ENCODE measurements at regions not wholly inside any gene's neighbourhood (a gene's known extent, or its start where the extent isn't known, plus 50 kb on each side); places are given as distances from the start of the nearest gene placed in this dataset.
"Not testable (repeated sequence)": the region's sequence is repeated elsewhere in the genome, so short reads cannot be mapped to it uniquely, and the experiment has no call there.

- no peak for DNase-seq
Observed at GRCh38 chrX:35416782-35417181, 381.4 kb upstream of the MAGEB16 start.

GRCh38 chrX:35432056-35432455 is 366.1 kb upstream of the MAGEB16 start:
- no peak for DNase-seq

DNA sequence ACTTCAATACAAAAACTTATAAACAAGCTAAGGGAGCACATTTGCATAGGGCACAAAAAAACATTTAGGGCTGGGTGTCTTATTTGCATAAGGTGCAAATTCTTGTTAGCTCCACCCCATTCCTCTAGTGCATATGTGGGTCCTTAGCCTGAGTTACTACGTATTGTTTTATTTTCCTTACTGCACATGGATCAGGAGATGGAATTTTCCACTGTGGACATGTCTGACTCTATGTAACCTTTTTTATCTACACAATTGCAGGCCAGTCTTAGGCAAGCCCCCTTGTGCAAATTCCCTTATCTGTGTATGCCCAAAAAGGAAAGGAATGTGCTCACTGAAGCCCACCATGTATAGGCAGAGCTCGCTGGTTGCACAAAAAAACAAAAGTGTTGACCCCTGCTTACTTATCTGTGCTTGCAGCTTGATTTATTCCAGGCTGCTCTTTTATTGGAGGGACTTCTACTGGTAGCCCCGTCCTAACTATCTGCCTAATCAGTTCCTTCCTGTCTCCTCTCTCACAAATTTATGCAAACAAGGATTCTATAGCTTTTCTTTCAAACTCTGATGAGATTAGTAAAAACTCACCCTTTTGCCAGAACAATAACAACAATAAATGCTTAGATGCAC is 359.0 kb upstream of the MAGEB16 start:
- no peak for DNase-seq

- no peak for DNase-seq
Observed at GRCh38 chrX:35439692-35440091, 358.4 kb upstream of the MAGEB16 start.

GRCh38 chrX:35442421-35442820 is 355.7 kb upstream of the MAGEB16 start:
- no peak for DNase-seq

DNA sequence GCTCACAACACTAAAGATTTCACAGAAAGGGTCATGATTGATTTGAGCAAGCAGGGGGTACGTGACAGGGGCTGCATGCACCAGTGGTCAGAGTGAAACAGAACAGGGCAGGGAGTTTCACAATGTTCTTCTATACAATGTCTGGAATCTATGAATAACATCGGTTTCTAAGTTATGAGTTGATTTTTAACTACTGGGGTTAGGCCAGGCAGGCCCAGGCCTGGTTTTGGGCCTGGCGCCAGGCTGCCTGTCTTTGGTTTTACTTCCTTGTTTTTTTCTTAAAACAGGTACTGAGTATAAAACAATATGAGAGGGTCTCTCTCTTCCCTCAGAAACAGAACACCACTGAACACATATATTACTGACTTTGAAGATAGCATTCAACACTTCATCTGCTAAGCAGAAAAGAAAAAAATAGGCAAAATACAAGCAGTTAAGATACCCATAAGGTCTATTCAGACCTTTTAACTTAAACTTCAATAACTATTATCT is 355.0 kb upstream of the MAGEB16 start:
- not testable (repeated sequence) for DNase-seq

DNA sequence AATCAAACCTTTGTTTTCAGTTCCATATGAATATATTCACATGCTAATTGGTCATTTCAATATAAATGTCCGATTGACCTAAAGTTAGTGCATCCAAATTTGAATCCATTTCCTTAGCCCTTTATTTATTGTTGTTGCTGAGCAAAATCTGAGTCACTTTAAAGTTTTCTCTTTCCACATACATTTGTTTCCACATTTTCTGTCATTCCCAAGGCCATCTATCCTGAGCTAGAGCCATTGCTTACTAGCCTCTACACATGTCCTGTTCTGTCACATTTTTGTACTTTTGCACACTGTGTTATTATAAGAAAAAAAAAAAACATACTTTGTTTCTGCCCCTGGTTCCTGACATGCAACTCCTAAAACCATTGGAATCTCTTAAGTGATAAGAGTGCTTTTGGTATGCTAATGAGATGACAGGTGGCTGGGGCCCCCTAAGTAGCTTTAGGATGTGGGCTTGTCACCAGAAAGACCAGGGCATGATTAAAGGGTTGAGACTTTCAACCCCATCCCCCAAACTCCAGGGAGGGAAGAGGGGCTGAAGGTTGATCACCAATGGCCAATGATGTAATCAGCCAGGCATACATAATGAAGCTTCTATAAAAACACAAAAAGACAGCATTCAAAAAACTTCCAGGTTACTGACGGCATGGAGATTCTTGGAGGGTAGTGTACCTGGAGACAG is 353.3 kb upstream of the MAGEB16 start:
- no peak for DNase-seq

DNA sequence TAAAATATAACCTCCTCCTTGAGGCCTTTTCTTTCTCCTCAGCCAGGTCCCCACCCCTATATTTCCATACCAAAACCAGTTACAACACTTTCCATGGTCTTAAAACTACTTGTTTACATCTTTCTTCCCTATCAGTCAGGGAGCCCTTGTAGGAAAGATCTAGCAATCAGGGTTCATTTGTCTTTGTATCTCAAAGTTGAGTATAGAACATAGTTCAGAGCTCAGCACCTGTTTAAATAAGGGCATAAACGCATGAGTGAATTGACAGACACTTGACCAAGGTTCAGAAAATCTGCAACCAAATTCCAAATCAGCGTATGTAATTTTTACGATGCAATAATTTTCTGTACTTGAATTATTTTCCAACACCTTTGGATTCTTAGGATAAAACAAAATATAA is 352.2 kb upstream of the MAGEB16 start:
- DNase-seq: no peak

DNA sequence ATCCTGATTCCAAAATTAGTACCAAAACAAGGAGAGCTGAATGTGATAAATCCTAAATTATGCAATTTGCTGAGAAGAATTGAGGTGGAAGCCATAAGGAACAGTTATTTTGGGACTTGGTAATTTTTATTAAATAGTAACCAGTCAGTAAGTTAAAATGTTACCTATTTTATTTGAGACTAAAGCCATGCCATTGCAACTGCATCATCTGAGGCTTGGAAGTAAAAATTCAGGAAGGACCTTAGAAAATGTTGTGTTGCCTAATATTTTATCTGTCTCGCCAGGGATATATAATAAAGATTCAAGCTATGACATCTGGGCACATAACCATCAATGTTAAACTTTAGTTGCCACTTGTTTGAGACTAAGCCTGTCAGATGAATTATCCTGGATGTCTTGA is 341.3 kb upstream of the MAGEB16 start:
- no peak for DNase-seq

DNA sequence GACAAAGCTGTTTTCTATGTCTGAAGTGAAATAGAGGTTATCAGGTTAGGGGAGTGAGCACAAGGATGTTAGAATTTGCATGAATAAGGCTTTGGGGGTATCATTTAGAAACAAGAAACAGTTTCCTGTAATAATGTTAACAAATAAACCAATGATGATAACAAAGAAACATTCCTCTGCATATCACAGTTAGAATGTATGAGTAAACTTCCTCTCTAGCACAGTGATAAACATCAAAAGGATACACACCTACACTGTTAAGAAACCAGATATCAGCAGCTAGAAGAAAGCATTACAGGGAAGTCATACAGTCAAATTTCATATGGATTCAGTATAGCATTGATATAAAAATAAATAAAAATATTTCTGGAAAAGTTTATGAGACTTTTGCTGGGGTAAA is 340.0 kb upstream of the MAGEB16 start:
- DNase-seq: no peak

- DNase-seq: no peak
Observed at GRCh38 chrX:35461164-35461563, 337.0 kb upstream of the MAGEB16 start.

- DNase-seq: not testable (repeated sequence)
Observed at GRCh38 chrX:35496671-35497070, 301.5 kb upstream of the MAGEB16 start.

DNA sequence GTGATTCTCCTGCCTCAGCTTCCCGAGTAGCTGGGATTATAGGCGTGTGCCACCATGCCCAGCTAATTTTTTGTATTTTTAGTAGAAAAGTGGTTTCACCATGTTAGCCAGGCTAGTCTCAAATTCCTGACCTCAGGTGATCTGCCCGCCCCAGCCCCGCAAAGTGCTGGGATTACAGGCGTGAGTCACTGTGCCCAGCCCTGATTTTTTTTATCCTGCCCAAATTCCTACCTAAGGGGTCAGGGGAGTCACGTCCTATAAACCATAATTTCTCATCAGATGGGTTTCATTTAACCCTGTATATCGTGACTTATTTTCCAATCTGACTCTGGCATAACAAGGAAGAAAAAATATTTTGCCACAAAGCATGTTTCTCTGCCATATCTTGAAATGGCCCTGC is 300.7 kb upstream of the MAGEB16 start:
- not testable (repeated sequence) for DNase-seq

- DNase-seq: no peak
Observed at GRCh38 chrX:35499071-35499862, 298.9 kb upstream of the MAGEB16 start.

- no peak for DNase-seq
Observed at GRCh38 chrX:35507701-35508100, 290.4 kb upstream of the MAGEB16 start.

- DNase-seq: not testable (repeated sequence)
Observed at GRCh38 chrX:35548003-35548402, 250.1 kb upstream of the MAGEB16 start.

DNA sequence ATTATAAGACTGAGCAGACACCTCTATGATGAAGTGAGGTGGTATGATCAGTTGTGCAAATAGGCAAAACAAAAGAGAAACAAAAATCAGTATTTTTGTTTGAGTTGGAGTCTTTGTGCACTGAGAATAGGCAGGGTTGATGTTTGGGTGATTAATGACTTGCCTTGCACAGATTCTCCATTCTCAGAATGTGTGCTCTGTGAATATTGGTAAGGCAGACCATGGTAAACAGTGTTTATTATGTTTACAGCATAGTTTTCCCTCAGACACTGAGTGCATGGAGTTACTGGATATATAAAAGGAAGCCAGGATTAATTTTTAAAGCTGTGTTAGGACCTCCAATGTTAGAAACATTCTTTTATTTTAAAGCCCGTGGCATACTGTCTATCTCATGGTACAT is 240.2 kb upstream of the MAGEB16 start:
- DNase-seq: no peak

- no peak for DNase-seq
Observed at GRCh38 chrX:35561985-35562384, 236.2 kb upstream of the MAGEB16 start.

DNA sequence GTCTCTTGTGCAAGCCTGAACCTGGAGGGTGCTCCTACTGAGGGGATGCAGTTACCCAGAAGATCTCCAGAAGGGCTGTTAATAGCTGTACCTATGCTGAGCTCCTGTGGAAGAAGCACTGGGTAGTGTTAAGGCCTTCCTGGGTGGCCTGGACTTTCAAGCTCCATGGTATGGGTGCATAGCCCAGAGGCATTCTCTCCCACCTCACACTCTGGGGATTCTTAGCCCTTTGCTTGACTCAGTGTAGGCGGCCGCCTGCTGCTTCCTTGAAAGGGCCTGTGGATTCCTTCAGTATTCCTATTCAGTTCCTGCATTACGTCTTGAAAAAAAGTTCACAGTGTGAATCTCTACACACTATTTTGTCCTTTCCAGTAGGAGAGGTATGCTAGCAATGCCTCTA is 235.7 kb upstream of the MAGEB16 start:
- DNase-seq: no peak

GRCh38 chrX:35590210-35590609 is 207.9 kb upstream of the MAGEB16 start:
- no peak for DNase-seq

- DNase-seq: not testable (repeated sequence)
Observed at GRCh38 chrX:35611562-35611961, 186.6 kb upstream of the MAGEB16 start.

GRCh38 chrX:35617836-35618235 is 180.3 kb upstream of the MAGEB16 start:
- no peak for DNase-seq

GRCh38 chrX:35622040-35622439 is 176.1 kb upstream of the MAGEB16 start:
- DNase-seq: no peak

DNA sequence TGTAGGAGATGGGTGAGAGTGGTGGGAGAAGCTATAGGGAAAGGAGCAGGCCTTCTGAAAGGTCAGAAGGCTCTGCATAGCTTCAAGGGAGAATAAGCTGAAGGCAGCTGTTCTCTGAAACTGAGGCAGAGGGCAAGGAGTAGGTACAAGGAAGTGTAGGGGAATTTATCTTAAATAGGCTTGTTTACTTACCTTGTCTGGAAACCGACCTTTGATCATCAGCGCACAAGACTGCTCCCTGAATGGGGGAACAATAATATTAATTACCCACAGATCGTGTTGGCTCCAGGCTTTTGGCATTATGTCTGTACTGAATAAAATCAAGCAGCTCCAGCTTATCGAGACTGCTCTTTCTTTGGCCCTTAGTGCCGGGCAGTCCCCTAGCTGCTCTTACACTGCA is 175.5 kb upstream of the MAGEB16 start:
- DNase-seq: no peak

All from bone marrow (tissue), 2 donors.